Hepatic stellate cell (primary cell): ENCODE measurements at regions not wholly inside any gene's neighbourhood (a gene's known extent, or its start where the extent isn't known, plus 50 kb on each side); places are given as distances from the start of the nearest gene placed in this dataset.
A peak's percentile ranks its signal among the peaks of the same experiment; 100 is the strongest.

ENCODE experiments used
- DNase-seq: peaks from one replicate; pipeline ENCODE4 v3.0.0; 2011; ENCODE audit warnings: low spot score

GRCh38 chr6:148212366-148212765 is 130.3 kb upstream of the SASH1 start:
- DNase-seq: no peak

DNA sequence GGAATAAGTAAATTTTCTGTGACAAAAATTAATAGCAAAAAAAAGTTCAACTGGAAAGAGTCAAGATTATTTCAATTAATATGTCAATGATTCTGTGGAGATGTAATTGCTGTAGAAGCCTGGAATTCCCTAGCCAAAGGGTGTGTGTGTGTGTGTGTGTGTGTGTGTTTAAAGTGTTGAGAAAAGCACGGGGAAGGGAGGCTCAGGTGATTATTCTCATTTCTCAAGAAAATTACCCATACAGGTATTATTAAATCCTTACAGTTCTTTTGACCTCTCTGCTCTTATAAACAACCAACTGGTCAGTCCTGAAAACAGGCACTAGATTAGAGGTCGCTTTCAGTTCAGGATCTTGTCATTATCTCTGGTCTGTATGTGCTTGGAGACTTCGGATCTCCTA is 129.3 kb upstream of the SASH1 start:
- DNase-seq: no peak

DNA sequence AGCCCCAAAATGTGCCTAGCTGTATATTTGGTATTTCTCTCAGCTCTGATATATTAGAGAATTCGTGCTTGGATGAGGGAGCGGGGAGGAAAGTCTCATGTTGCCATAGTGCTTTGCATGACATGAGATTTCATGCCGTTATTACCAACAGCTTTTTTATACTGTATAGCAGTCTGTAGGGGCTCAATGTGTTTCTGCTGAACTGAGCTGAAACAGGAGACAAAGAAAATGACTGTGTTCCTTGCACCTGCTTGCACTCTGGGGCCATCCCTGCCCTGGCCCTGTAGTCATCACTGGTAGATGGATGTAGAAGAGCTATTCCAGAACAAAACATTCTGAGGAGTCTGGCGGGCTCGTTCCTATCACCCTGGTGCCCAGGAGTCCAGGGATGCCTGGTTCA is 128.0 kb upstream of the SASH1 start:
- DNase-seq: no peak

- no peak for DNase-seq
Measured at GRCh38 chr6:148217051-148217450, 125.6 kb upstream of the SASH1 start.

GRCh38 chr6:148217921-148218320 is 124.7 kb upstream of the SASH1 start:
- no peak for DNase-seq

GRCh38 chr6:148218542-148219258 is 123.9 kb upstream of the SASH1 start:
- DNase-seq: no peak

- DNase-seq: no peak
Measured at GRCh38 chr6:148221196-148221979, 121.2 kb upstream of the SASH1 start.

- DNase-seq: no peak
Measured at GRCh38 chr6:148222376-148222775, 120.3 kb upstream of the SASH1 start.

- DNase-seq: no peak
Measured at GRCh38 chr6:148222846-148223245, 119.8 kb upstream of the SASH1 start.

- DNase-seq: peak; percentile 26
Measured at GRCh38 chr6:148223424-148223842, 119.2 kb upstream of the SASH1 start.

- DNase-seq: no peak
Measured at GRCh38 chr6:148225871-148226270, 116.8 kb upstream of the SASH1 start.

DNA sequence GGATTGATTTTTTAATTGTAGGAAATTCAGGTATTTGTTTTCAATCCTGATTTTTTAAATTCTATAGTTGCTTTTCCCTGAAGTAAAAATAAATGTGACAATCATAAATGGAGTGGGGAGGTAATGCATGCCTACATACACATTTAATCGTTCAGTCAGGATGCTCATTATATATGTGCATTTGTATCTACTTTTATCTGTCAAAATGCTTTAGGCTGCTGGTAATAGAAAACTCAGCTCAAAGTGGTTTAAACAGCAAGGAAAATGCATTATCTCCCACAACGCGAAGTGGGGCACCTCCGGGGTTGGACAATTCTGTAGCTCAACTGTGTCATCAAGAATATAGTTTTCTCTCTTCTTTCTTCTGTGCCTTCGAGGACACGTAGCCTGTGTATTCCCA is 116.4 kb upstream of the SASH1 start:
- DNase-seq: no peak

- peak; percentile 32 for DNase-seq
Measured at GRCh38 chr6:148231572-148231971, 111.1 kb upstream of the SASH1 start.

GRCh38 chr6:148235446-148235845 is 107.2 kb upstream of the SASH1 start:
- DNase-seq: no peak

DNA sequence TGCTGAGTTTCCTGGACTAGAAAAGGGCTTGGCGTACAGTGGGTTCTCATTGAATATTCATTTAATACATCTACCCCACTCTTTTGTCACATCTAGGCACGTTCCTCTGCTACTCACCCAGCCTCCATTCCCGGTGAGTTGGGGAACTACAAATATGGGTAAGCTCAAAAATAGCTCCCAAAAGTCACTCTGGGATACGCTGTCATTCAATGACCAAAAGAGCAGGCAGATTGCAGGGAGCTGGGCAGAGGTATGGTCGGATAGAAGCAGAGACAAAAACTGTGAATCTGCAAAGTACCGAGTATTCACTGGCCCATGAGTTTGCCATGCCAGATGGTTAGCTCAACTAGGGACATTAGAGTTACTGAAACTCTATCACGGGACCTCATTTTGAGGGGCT is 103.9 kb upstream of the SASH1 start:
- no peak for DNase-seq

- DNase-seq: no peak
Measured at GRCh38 chr6:148239215-148239614, 103.4 kb upstream of the SASH1 start.

DNA sequence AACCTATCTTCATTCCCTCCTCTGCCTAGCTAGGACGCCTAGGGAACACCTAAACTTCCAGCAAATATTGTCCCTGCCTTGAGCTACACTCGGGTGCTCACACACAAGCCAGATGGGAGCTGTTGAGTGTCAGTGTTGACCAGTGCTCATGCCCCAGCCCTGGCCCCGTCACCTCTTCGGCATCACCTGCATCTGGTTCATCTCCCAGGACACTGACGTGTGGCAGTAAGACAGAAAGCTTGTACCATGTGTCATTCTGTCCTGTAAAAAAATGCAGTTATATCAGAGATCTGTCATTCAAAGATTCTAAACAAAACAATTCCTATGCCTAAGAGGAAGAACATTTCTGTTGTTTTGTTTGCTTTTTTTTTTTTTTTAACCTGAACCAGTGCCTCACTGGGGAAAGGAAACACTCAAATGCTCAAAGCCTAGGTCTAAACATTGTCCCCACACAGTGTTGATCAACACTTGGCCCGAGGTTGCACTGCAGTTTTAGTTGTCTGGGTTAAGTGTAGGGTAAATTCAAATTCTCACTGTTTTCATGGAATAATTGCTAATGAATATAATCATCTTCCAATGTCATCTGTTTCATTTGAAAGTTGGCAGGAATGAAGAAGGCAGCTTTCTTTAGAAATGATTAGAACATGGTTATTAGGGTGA is 102.7 kb upstream of the SASH1 start:
- DNase-seq: peak; percentile 47

DNA sequence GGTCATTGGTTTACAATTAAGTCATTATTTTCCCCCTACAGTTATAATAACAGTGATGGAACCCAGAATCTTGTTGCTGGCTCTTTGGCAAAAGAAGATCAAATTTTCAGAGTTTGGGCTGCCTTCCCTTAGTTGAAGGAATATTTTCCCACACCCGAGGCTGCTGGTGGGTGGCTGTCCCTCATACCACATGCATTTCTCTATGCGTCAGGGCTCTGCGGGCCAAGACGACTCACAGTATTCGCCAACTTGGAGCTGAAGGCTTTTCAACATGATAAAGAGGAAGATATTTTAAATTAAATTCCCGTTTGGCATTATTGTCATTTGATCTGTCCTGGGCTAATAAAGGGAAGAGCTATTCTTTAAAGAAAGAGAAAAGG is 102.2 kb upstream of the SASH1 start:
- peak; percentile 36 for DNase-seq

DNA sequence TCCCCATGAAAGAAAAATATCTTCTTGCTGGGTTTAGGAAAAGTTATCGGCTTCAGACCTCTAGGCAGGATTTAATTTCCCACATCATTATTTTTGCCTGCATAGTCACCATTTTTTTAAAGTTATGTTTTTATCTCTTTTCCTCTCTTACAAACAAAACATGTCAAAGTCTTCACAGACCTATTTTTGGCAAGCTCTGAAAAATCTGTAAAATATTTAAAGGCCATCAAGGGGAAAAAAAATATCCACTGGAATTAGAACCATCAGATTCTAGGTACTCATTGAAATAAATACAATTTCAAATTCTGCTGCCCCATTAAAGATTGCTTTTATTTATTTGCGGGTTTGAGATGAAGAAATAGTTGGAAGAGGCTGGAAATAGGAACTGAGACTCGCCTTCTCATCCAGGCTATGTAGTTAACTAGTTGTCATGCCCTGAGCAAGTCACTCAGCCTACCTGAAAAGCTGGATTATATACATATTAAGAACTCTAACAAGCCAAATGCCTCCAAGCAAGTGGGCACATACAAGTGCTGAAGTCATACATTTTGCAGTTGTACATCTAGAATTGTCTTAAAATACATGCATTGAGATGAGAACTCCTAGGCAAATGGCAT is 101.7 kb upstream of the SASH1 start:
- DNase-seq: no peak

DNA sequence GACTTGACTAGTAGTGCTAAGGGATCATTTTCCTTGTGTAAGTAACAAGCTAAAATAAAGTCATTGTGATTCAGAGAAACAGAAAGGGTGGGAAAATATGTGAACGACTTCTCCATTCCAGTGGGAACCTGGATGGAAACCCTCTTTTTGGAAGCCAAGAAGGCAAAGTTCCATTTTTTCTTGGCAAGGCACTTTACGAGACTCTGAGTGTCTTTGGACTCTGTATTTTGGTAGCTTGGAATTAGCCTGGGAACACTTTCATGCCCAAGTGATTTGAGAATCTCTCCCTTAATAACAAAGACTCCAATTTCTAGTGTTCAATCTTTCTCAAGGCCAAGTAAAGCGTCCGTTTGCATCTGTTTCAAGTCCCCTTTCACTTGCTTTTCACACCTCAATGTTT is 100.5 kb upstream of the SASH1 start:
- DNase-seq: no peak

DNA sequence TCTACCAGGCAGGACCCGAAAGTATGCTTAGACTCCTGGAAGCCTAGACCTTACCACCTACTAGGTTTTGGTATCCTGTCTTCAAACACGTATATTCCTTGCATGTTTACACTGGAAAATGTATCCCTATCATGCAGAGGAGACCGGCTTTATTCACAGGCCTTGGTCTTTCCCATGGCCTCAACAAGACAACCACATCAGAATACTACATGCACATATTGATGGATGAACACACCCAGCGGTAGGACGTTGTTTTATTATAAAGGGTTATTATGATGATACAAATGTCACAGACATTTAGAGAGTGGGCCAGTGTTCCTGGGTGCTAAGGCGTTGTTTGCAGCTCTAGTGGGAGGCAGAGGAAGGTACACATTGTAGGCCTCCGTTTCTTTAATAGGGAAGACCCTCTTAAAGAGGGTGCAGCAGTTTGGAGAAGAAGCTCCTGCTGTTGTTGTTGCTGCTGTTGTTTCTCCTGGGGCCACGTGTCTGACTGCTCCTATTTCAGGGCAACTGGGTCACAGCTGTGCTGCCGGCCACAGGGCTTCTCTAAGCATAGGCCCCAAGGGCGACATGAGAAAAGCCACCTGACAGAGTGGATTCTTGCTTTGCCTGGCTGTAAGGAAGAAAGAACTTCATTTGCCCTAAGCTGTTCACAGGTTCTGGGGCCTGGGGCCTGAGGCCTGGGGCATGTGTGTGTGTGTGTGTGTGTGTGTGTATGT is 98.3 kb upstream of the SASH1 start:
- no peak for DNase-seq
